ENCODE measurements at regions not wholly inside any gene's neighbourhood (a gene's known extent, or its start where the extent isn't known, plus 50 kb on each side); places are given as distances from the start of the nearest gene placed in this dataset.

GRCh38 chr2:219916726-219917440, 289.5 kb downstream of the SLC4A3 start:
- in situ Hi-C loops (cut with HindIII; ENCODE audit: low sequenced_read_pairs) = no loop called here
- DNase-seq (ENCODE audit: low spot score) = no peak

- DNase-seq (ENCODE audit: low spot score) = no peak
- in situ Hi-C loops (cut with HindIII; ENCODE audit: low sequenced_read_pairs) = no loop called here
Observed at GRCh38 chr2:219918254-219918653, 290.8 kb downstream of the SLC4A3 start.

GRCh38 chr2:219918944-219919343, 291.5 kb downstream of the SLC4A3 start:
- in situ Hi-C loops (cut with HindIII; ENCODE audit: low sequenced_read_pairs) = no loop called here
- DNase-seq (ENCODE audit: low spot score) = no peak

GRCh38 chr2:219919506-219919905, 292.1 kb downstream of the SLC4A3 start:
- in situ Hi-C loops (cut with HindIII; ENCODE audit: low sequenced_read_pairs) = no loop called here
- DNase-seq (ENCODE audit: low spot score) = no peak

GRCh38 chr2:219929835-219930234, 302.4 kb downstream of the SLC4A3 start:
- in situ Hi-C loops (cut with HindIII; ENCODE audit: low sequenced_read_pairs) = no loop called here
- no peak for DNase-seq (ENCODE audit: low spot score)

- DNase-seq (ENCODE audit: low spot score) = no peak
- in situ Hi-C loops (cut with HindIII; ENCODE audit: low sequenced_read_pairs) = no loop called here
Observed at GRCh38 chr2:219939647-219940046, 312.2 kb downstream of the SLC4A3 start.

- in situ Hi-C loops (cut with HindIII; ENCODE audit: low sequenced_read_pairs) = no loop called here
- DNase-seq (ENCODE audit: low spot score) = no peak
Observed at GRCh38 chr2:219944866-219945265, 317.4 kb downstream of the SLC4A3 start.

GRCh38 chr2:219946021-219946420, 318.6 kb downstream of the SLC4A3 start:
- in situ Hi-C loops (cut with HindIII; ENCODE audit: low sequenced_read_pairs) = no loop called here
- no peak for DNase-seq (ENCODE audit: low spot score)

- no peak for DNase-seq (ENCODE audit: low spot score)
- in situ Hi-C loops (cut with HindIII; ENCODE audit: low sequenced_read_pairs) = no loop called here
Observed at GRCh38 chr2:219946529-219946928, 319.1 kb downstream of the SLC4A3 start.

- DNase-seq (ENCODE audit: low spot score) = no peak
- in situ Hi-C loops (cut with HindIII; ENCODE audit: low sequenced_read_pairs) = no loop called here
Observed at GRCh38 chr2:219947575-219947974, 320.1 kb downstream of the SLC4A3 start.

GRCh38 chr2:219949053-219949452, 321.6 kb downstream of the SLC4A3 start:
- DNase-seq (ENCODE audit: low spot score) = no peak
- in situ Hi-C loops (cut with HindIII; ENCODE audit: low sequenced_read_pairs) = no loop called here

GRCh38 chr2:219951099-219951498, 323.7 kb downstream of the SLC4A3 start:
- DNase-seq (ENCODE audit: low spot score) = peak; percentile 13
- in situ Hi-C loops (cut with HindIII; ENCODE audit: low sequenced_read_pairs) = no loop called here

GRCh38 chr2:219954331-219954730, 326.9 kb downstream of the SLC4A3 start:
- in situ Hi-C loops (cut with HindIII; ENCODE audit: low sequenced_read_pairs) = no loop called here
- DNase-seq (ENCODE audit: low spot score) = no peak

- in situ Hi-C loops (cut with HindIII; ENCODE audit: low sequenced_read_pairs) = no loop called here
- DNase-seq (ENCODE audit: low spot score) = no peak
Observed at GRCh38 chr2:219957820-219958219, 330.4 kb downstream of the SLC4A3 start.

- in situ Hi-C loops (cut with HindIII; ENCODE audit: low sequenced_read_pairs) = no loop called here
- DNase-seq (ENCODE audit: low spot score) = no peak
Observed at GRCh38 chr2:219958941-219959340, 331.5 kb downstream of the SLC4A3 start.

GRCh38 chr2:219959471-219959870, 332.0 kb downstream of the SLC4A3 start:
- no peak for DNase-seq (ENCODE audit: low spot score)
- in situ Hi-C loops (cut with HindIII; ENCODE audit: low sequenced_read_pairs) = no loop called here

- in situ Hi-C loops (cut with HindIII; ENCODE audit: low sequenced_read_pairs) = no loop called here
- DNase-seq (ENCODE audit: low spot score) = no peak
Observed at GRCh38 chr2:219961947-219962498, 334.6 kb downstream of the SLC4A3 start.

GRCh38 chr2:219962801-219963200, 335.4 kb downstream of the SLC4A3 start:
- in situ Hi-C loops (cut with HindIII; ENCODE audit: low sequenced_read_pairs) = no loop called here
- DNase-seq (ENCODE audit: low spot score) = no peak

- in situ Hi-C loops (cut with HindIII; ENCODE audit: low sequenced_read_pairs) = no loop called here
- no peak for DNase-seq (ENCODE audit: low spot score)
Observed at GRCh38 chr2:219965287-219966194, 338.1 kb downstream of the SLC4A3 start.

Data from G401 (cell line).